T-cell (primary cell): ENCODE measurements at regions not wholly inside any gene's neighbourhood (a gene's known extent, or its start where the extent isn't known, plus 50 kb on each side); places are given as distances from the start of the nearest gene placed in this dataset.
A peak's percentile ranks its signal among the peaks of the same experiment; 100 is the strongest.
"Not testable (repeated sequence)": the region's sequence is repeated elsewhere in the genome, so short reads cannot be mapped to it uniquely, and the experiment has no call there.

ENCODE experiments used
- ATAC-seq, 4 experiments: fragments of 200-7000 bp in 3 of 4; fragments of 150-1000 bp in 1 of 4; cut with Tn5 transposase; replicated peaks in 1 of 4; 1 replicate in 3 of 4; 2 replicates in 1 of 4; pipeline ENCODE4 v1.10.0; 2021; ENCODE audit warnings: moderate library complexity in 3 of 4, mild to moderate bottlenecking in 2 of 4, moderate number of reproducible peaks in 1 of 4
- CTCF ChIA-PET, 2 donors: fragments of 300-600 bp; sonication (Branson Sonifier 250); formaldehyde crosslinking; loops; one replicate each; lab custom pipeline; 2022; ENCODE audit warnings: antibody characterized with exemption in 2 of 2; lab: Charles Lee
- POLR2A ChIA-PET, 2 donors: fragments of 300-600 bp; sonication (Branson Sonifier 250); formaldehyde crosslinking; loops; one replicate each; lab custom pipeline; 2022; ENCODE audit warnings: antibody characterized with exemption in 2 of 2; lab: Charles Lee
- DNase-seq, 35 experiments: peaks; one replicate each; pipeline versions ENCODE4 v3.0.0 to v3.0.0-alpha.2; 2013 to 2023
- H3K27ac ChIP-seq: one replicate; pipeline ENCODE4 v1.5.1; 2013; ENCODE audit warnings: low read length
- H3K27me3 ChIP-seq, 2 experiments: replicated peaks in 1 of 2; 1 replicate in 1 of 2; 2 replicates in 1 of 2; pipeline versions ENCODE4 v1.6.1 to v1.7.0; 2013; ENCODE audit warnings: low read length in 1 of 2, mixed read lengths in 1 of 2; ENCODE audit not compliant: control insufficient read depth in 2 of 2, insufficient read depth in 2 of 2; ENCODE audit errors: extremely low read depth in 1 of 2
- H3K36me3 ChIP-seq, 2 donors: 1 replicate in 1 of 2; 2 replicates in 1 of 2; pipeline versions ENCODE4 v1.6.1 to v1.7.0; 2013; ENCODE audit warnings: low read length in 1 of 2; ENCODE audit not compliant: control insufficient read depth in 2 of 2, insufficient read depth in 1 of 2; ENCODE audit errors: extremely low read depth in 1 of 2
- H3K4me1 ChIP-seq, 2 experiments: 1 replicate in 1 of 2; 2 replicates in 1 of 2; pipeline versions ENCODE4 v1.6.1 to v1.7.0; 2013; ENCODE audit warnings: low read length in 2 of 2, mixed read lengths in 1 of 2; ENCODE audit not compliant: insufficient read depth in 2 of 2, control insufficient read depth in 1 of 2; ENCODE audit errors: extremely low read depth in 1 of 2
- H3K4me3 ChIP-seq, 2 donors: 1 replicate in 1 of 2; 2 replicates in 1 of 2; pipeline versions ENCODE4 v1.5.1 to v1.7.0; 2013; ENCODE audit warnings: mild to moderate bottlenecking in 2 of 2, low read length in 1 of 2, moderate library complexity in 1 of 2; ENCODE audit not compliant: control insufficient read depth in 1 of 2; ENCODE audit errors: extremely low read depth in 1 of 2
- H3K9me3 ChIP-seq: 2 replicates; pipeline ENCODE4 v1.7.0; 2013
- H3K27ac Mint-ChIP-seq, 2 donors: one replicate each; pipeline ENCODE4 v1.8.0; 2020 to 2021; ENCODE audit warnings: mild to moderate bottlenecking in 2 of 2, mixed read lengths in 2 of 2
- H3K27me3 Mint-ChIP-seq, 2 donors: one replicate each; pipeline ENCODE4 v1.8.0; 2021 to 2022; ENCODE audit warnings: mixed read lengths in 2 of 2
- H3K36me3 Mint-ChIP-seq: one replicate; pipeline ENCODE4 v1.8.0; 2021; ENCODE audit warnings: mixed read lengths
- H3K4me1 Mint-ChIP-seq, 3 donors: one replicate each; pipeline ENCODE4 v1.8.0; 2020 to 2022; ENCODE audit warnings: mixed read lengths in 3 of 3, mild to moderate bottlenecking in 1 of 3
- H3K4me3 Mint-ChIP-seq, 3 donors: one replicate each; pipeline ENCODE4 v1.8.0; 2020 to 2022; ENCODE audit warnings: mild to moderate bottlenecking in 3 of 3, mixed read lengths in 3 of 3, moderate library complexity in 3 of 3
- H3K9me3 Mint-ChIP-seq, 3 donors: one replicate each; pipeline ENCODE4 v1.8.0; 2020 to 2022; ENCODE audit warnings: mixed read lengths in 3 of 3
- WGBS: methylation state at CpG from one replicate; pipeline ENCODE4 v1.1.5; 2013; ENCODE audit warnings: missing lambda C conversion rate; ENCODE audit not compliant: insufficient coverage; 5-methylcytosine and 5-hydroxymethylcytosine counted together

DNA sequence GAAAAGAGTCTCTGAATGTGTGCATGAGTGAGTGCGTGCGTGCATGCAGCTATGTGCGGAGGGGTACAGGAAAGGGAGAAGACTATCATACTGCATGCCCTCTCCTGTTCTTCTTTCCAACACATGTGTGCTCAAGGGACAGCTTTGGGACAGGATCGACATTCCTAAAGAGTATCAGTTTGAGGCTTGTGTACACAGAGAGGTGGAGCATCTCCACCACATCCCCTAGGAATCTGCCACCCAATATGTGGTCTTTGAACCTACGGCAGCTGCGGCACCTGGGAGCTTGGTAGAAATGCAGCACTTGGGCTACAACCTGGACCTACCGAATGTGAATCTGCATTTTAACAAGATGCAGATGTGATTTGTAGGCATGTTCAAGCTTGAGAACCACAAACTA, 132.3 kb upstream of the GLRA1 start:
- Mint-ChIP-seq H3K27ac (no peak overlapping the region), H3K27me3 (peaks cover 0 to 5% of the 10 kb centered on the region in 2 donors), H3K4me3 (no peak overlapping the region), H3K4me1 (peaks cover 0 to 4% (median 2%) of the 10 kb centered on the region in 3 donors), H3K36me3 (peaks cover 8% of the 10 kb centered on the region), H3K9me3 (peaks cover 4 to 7% (median 5%) of the 10 kb centered on the region in 3 donors)
- Histone ChIP-seq H3K9me3 (no peaks in the 10 kb centered on the region), H3K27me3 (peaks cover 0 to 6% of the 10 kb centered on the region in 2 experiments), H3K27ac (no peak overlapping the region), H3K36me3 (no peaks in the 10 kb centered on the region), H3K4me3 (no peak overlapping the region), H3K4me1 (no peaks in the 10 kb centered on the region)
- WGBS, result 80% methylated on average over 1 of the region's 7 CpGs
- POLR2A ChIA-PET, result no interaction called here
- DNase-seq (no peak), ATAC-seq (no peak)
- CTCF ChIA-PET, result no interaction called here

DNA sequence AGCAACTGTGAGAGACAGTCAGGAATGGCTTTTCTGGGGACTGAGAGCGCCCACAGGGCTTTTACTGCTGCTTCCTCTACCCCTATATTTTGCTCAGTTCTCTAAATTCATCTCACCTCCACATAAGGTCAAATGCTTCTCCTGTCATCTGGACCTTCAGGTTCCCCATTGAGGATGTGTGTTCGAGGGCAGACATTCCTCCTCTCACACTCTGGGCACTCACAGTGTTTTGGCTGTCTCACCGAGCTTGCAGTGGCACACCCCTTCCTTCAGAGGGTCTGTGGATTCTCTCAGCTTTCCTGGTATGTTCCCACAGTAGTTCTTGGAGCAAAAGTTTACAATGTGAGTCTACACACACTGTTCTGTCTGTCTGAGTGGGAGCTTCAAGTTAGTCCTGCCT, 127.8 kb upstream of the GLRA1 start:
- ATAC-seq (no peak), DNase-seq (no peak)
- H3K9me3 Mint-ChIP-seq, result peaks cover 23 to 35% (median 34%) of the 10 kb centered on the region in 3 donors
- Histone ChIP-seq H3K9me3 (no peaks in the 10 kb centered on the region), H3K27me3 (peaks cover 0 to 6% of the 10 kb centered on the region in 2 experiments), H3K4me1 (no peaks in the 10 kb centered on the region), H3K4me3 (no peak overlapping the region), H3K27ac (no peak overlapping the region), H3K36me3 (no peaks in the 10 kb centered on the region)
- ChIA-PET CTCF (interaction anchor here in 1 of 2 donors (0.6 kb wide), 1 partner anchor 120 kb away, joined by 3 read pairs; no protein-coding TSS in a partner anchor), POLR2A (no interaction called here)
- peaks cover 14% of the 10 kb centered on the region for H3K36me3 Mint-ChIP-seq
- WGBS, result 50% methylated on average over 1 of the region's 3 CpGs
- no peak overlapping the region for H3K4me3 Mint-ChIP-seq
- H3K27me3 Mint-ChIP-seq, result peaks cover 0 to 5% of the 10 kb centered on the region in 2 donors
- no peaks in the 10 kb centered on the region for H3K4me1 Mint-ChIP-seq
- no peak overlapping the region for H3K27ac Mint-ChIP-seq

DNA sequence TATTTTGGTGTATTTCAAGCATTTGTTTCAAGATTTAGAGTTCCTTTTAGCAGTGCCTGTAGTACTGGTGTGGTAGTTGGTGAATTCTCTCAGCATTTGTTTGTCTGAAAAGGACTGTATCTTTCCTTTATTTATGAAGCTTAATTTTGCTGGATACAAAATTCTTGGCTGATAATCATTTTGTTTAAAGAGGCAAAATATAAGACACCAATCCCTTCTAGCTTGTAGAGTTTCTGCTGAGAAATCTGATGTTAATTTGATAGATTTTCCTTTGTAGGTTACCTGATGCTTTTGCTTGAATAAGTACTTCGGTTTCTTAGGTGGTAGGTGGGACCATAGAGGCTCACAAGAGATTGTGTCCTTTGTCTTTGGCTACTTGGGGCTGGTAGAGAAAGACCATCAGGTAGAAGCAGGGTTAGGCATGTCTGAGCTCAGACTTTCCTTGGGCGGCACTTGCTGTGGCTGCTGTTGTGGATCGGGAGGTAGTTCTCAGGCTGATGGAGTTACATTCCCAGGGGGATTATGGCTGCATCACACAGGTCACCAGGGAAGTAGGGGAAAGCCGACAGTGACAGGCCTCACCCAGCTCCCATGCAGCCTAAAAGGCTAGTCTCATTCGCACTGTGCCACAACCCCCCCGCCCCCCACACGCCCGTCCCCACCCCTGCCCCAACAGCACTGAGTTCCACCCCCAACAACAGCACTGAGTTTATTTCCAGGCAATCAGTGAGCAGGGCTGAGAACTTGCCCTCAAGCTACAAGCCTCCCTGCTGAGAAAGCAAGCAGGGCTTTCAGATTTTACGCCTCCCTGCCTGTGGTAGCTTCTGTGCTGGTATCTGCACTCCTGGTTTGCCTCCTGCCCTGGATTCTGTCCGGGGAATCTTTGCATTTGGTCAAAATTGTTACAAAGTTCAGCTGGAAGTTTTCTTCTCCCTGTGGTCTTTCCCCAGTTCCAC, 127.1 kb upstream of the GLRA1 start:
- H3K27me3 ChIP-seq, result peaks cover 0 to 6% of the 10 kb centered on the region in 2 experiments
- H3K9me3 ChIP-seq, result no peaks in the 10 kb centered on the region
- DNase-seq, result no peak
- Mint-ChIP-seq H3K27me3 (peaks cover 0 to 5% of the 10 kb centered on the region in 2 donors), H3K36me3 (peaks cover 14% of the 10 kb centered on the region), H3K27ac (no peak overlapping the region), H3K4me3 (no peak overlapping the region), H3K9me3 (peaks cover 23 to 37% (median 34%) of the 10 kb centered on the region in 3 donors), H3K4me1 (no peaks in the 10 kb centered on the region)
- H3K4me1 ChIP-seq, result no peaks in the 10 kb centered on the region
- WGBS, result 57% methylated on average over 3 of the region's 10 CpGs
- ATAC-seq, result no peak
- CTCF ChIA-PET, result interaction anchor here in 1 of 2 donors (0.6 kb wide), 1 partner anchor 119 kb away, joined by 3 read pairs; no protein-coding TSS in a partner anchor
- no peak overlapping the region for H3K4me3 ChIP-seq
- no peak overlapping the region for H3K27ac ChIP-seq
- H3K36me3 ChIP-seq, result no peaks in the 10 kb centered on the region
- POLR2A ChIA-PET, result no interaction called here

DNA sequence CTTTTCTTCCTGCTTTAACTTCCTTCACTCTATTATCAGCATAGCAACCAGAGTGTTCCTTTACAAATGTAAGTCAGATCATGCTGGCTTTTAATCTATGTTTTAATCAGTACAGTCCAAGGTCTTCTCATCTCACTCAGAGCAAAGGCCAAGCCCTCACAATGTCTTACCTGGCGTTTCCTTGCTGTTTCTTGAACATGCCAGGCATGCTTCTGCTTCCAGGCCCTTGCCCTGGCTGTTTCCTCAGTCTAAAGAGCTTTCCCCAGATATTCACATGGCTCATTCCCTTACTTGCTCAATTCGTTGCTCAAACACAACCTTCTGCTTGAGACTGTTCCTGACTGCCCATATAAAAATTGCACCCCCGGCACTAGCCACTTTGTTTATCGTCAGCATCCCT, 121.7 kb upstream of the GLRA1 start:
- WGBS, result 55% methylated on average over 4 of the region's 4 CpGs
- CTCF ChIA-PET, result no interaction called here
- H3K4me3 Mint-ChIP-seq, result no peak overlapping the region

DNA sequence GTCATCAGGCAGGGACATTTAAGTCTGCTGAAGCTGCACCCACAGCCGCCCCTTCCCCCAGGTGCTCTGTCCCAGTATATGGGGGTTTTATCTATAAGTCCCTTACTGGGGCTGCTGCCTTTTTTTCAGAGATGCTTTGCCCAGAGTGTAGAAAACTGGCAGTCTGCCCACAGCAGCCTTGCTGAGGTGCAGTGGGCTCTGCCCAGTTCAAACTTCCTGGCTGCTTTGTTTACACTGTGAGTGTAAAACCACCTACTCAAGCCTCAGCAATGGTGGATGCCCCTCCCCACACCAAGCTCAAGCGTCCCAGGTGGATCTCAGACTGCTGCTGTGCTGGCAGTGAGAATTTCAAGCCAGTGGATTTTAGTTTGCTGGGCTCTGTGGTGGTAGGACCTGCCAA, 114.2 kb upstream of the GLRA1 start:
- H3K27me3 ChIP-seq, H3K4me3 ChIP-seq, H3K9me3 ChIP-seq, H3K36me3 ChIP-seq, H3K36me3 Mint-ChIP-seq, H3K27me3 Mint-ChIP-seq, CTCF ChIA-PET, H3K4me3 Mint-ChIP-seq: not testable (repeated sequence)
- Mint-ChIP-seq H3K27ac (peak overlapping the region; percentile 40 to 71), H3K9me3 (peaks cover 0 to 12% (median 2%) of the 10 kb centered on the region in 3 donors), H3K4me1 (peaks cover 0 to 17% (median 2%) of the 10 kb centered on the region in 3 donors)
- 80% methylated on average over 1 of the region's 2 CpGs for WGBS
- POLR2A ChIA-PET, result interaction anchor here in 1 of 2 donors (0.7 kb wide), 1 partner anchor 89 kb away, joined by 3 read pairs; no protein-coding TSS in a partner anchor
- peaks cover 0 to 15% of the 10 kb centered on the region in 2 experiments for H3K4me1 ChIP-seq
- H3K27ac ChIP-seq, result peak overlapping the region; percentile 12
- DNase-seq (peak in 30 of 35 experiments; percentile 1 to 58 (median 35)), ATAC-seq (peak; percentile 22 to 86 (median 63))

More for the DNA sequence above, 121.7 kb upstream of the GLRA1 start:
- Mint-ChIP-seq H3K27ac (peak overlapping the region in 1 of 2 donors; percentile 0), H3K27me3 (no peaks in the 10 kb centered on the region), H3K4me1 (peaks cover 0 to 6% (median 0%) of the 10 kb centered on the region in 3 donors), H3K36me3 (peaks cover 6% of the 10 kb centered on the region), H3K9me3 (peaks cover 18 to 39% (median 27%) of the 10 kb centered on the region in 3 donors)
- H3K4me3 ChIP-seq, result no peak overlapping the region
- ATAC-seq, result no peak
- no peaks in the 10 kb centered on the region for H3K4me1 ChIP-seq
- DNase-seq, result no peak
- no peaks in the 10 kb centered on the region for H3K36me3 ChIP-seq
- no peaks in the 10 kb centered on the region for H3K27me3 ChIP-seq
- POLR2A ChIA-PET, result no interaction called here
- no peaks in the 10 kb centered on the region for H3K9me3 ChIP-seq
- H3K27ac ChIP-seq, result no peak overlapping the region

DNA sequence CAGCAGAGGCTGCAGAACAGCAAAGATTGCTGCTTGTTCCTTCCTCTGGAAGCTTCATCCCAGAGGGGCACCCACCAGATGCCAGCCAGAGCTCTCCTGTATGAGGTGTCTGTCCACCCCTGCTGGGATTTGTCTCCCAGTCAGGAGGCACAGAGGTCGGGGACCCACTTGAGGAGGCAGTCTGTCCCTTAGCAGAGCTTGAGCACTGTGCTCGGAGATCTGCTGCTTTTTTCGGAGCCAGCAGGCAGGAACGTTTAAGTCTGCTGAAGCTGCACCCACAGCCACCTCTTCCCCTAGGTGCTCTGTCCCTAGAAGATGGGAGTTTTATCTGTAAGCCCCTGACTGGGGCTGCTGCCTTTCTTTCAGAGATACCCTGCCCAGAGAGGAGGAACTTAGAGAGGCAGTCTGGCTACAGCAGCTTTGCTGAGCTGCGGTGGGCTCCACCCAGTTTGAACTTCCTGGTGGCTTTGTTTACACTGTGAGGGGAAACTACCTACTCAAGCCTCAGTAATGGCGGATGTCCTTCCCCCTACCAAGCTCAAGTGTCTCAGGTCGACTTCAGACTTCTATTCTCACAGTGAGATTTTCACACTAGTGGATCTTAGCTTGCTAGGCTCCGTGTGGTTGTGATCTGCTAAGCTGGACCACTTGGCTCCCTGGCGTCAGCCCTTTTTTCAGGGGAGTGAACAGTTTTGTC, 101.8 kb upstream of the GLRA1 start:
- POLR2A ChIA-PET, H3K4me3 ChIP-seq, H3K27me3 Mint-ChIP-seq, H3K27me3 ChIP-seq, H3K9me3 ChIP-seq, H3K36me3 ChIP-seq: not testable (repeated sequence)
- peaks cover 47% of the 10 kb centered on the region for H3K36me3 Mint-ChIP-seq
- Histone ChIP-seq H3K27ac (peak overlapping the region; percentile 84), H3K4me1 (peaks cover 4 to 20% of the 10 kb centered on the region in 2 experiments)
- H3K4me1 Mint-ChIP-seq, result peaks cover 34 to 60% (median 45%) of the 10 kb centered on the region in 3 donors
- H3K9me3 Mint-ChIP-seq, result peaks cover 29 to 53% (median 41%) of the 10 kb centered on the region in 3 donors
- 69% methylated on average over 4 of the region's 9 CpGs for WGBS
- CTCF ChIA-PET, result interaction anchor here in 1 of 2 donors (1.0 kb wide), 1 partner anchor 255 kb away, joined by 3 read pairs; the partner anchor contains the start of gene G3BP1
- ATAC-seq, result peak; percentile 72 to 95 (median 90)
- H3K27ac Mint-ChIP-seq, result peak overlapping the region; percentile 91 to 96
- H3K4me3 Mint-ChIP-seq, result peak overlapping the region; percentile 24 to 70 (median 36)
- peak in 34 of 35 experiments; percentile 13 to 80 (median 61) for DNase-seq
